GM21737 (cell line): ENCODE measurements at regions not wholly inside any gene's neighbourhood (a gene's known extent, or its start where the extent isn't known, plus 50 kb on each side); places are given as distances from the start of the nearest gene placed in this dataset.
"Not testable (repeated sequence)": the region's sequence is repeated elsewhere in the genome, so short reads cannot be mapped to it uniquely, and the experiment has no call there.

Experiments used
- ATAC-seq: cut with Tn5 transposase; IDR thresholded peaks from one replicate; pipeline ENCODE4 v1.9.1; 2021; ENCODE audit warnings: mild to moderate bottlenecking, moderate library complexity; ENCODE audit not compliant: unreplicated experiment

DNA sequence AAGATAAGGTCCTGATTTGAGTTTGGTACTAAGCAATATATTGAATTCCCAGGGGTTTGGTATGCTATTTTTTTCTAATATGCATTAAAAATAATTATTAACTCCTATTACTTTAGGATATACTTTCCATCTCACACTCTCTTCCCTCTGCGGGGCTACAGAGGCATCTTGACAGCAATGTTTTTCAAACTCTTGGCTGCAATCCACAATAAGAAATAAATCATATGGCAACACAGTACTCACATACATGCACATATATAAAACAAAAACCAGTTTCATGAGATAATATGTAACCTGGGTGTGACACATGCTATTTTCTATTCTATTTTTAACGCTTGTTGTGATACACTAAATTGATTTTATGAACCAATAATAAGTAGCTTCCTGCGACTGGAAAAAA lies 189.5 kb downstream of the UNC5CL start:
- ATAC-seq: no peak

GRCh38 chr6:40848868-40849514 lies 190.0 kb downstream of the UNC5CL start:
- no peak for ATAC-seq

GRCh38 chr6:40848038-40848437 lies 191.0 kb downstream of the UNC5CL start:
- ATAC-seq: no peak

GRCh38 chr6:40845553-40845952 lies 193.5 kb downstream of the UNC5CL start:
- ATAC-seq: no peak

- no peak for ATAC-seq
Observed at GRCh38 chr6:40844246-40844645, 194.8 kb downstream of the UNC5CL start.

GRCh38 chr6:40841721-40842120 lies 197.3 kb downstream of the UNC5CL start:
- ATAC-seq: no peak

DNA sequence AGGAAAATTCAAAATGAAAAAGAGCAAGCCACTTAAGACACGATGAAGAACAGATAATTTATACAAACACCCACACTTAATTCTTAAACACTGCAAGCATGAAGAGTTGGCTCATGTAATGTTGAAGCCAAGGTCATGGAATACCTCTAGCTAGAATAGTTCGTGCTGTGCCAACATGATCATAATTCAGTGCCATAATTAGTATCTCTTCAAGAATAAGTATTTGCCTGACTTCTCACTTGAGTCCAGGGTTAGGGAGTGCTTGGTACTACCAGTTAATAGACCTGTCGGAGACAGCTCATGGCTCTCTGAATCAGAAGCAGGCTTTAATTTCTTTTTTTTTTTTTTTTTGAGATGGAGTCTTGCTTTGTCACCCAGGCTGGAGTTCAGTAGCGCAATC lies 206.3 kb downstream of the UNC5CL start:
- no peak for ATAC-seq

- no peak for ATAC-seq
Observed at GRCh38 chr6:40831381-40831780, 207.6 kb downstream of the UNC5CL start.

DNA sequence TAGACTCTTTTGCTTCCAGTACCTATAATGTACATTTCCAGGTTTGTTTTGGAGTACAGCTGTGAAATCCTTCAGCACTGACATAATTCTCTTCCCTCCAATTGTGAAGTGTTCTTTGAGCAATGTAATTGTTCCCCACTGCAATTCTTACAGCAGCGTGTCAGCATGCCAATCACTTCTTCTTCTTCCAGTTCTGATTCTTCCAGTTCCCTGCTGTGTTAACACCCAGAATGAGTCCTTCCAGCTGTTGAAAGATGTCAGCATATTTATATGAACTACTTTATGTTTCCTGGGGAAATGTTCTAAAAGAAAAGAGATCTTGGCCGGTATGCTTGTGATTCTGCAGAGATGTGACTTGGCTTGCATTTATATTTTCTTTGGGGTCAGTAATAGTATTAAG lies 213.9 kb downstream of the UNC5CL start:
- ATAC-seq: no peak

- ATAC-seq: not testable (repeated sequence)
Observed at GRCh38 chr6:40823917-40824891, 214.8 kb downstream of the UNC5CL start.

DNA sequence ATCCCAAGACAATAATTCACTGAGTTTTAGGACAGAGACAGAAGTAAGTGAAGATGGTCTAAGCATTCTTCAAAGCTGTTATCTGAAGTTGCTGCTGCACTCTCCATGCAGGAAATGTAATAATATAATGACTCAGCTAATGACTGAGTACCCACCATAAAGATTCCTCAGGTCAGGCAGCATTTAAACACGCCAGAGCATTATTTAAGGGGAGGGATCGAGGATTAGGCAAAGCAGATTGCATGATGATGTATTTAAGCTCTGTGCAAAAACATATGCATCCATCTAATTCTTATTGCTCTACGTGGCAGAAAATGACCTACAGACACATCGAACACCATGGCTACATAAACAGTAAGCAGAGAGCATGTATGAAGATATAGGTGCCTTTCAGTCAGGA lies 216.4 kb downstream of the UNC5CL start:
- no peak for ATAC-seq

GRCh38 chr6:40819182-40819834 lies 219.7 kb downstream of the UNC5CL start:
- no peak for ATAC-seq

GRCh38 chr6:40817369-40817768 lies 221.7 kb downstream of the UNC5CL start:
- no peak for ATAC-seq

DNA sequence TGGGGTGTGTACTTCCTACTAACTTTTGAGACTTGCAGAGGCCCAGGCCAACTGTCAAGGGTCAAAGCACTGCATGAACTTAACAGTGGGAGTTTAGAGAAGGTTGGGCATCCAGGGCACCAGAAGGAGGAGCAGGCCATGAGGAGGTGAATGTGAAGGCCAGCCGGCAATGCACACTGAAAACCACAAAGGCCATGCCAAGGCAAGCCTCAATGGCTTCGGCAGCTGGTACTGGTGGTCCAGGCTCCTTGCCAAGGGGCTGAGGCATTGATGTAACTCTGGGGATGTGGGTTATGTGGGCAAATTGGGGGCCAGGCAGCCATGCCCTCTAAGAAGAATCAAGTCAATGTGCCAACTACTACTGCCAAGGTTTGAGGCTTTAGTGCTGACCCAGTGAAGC lies 222.4 kb downstream of the UNC5CL start:
- ATAC-seq: no peak

- ATAC-seq: no peak
Observed at GRCh38 chr6:40815731-40816130, 223.3 kb downstream of the UNC5CL start.

- no peak for ATAC-seq
Observed at GRCh38 chr6:40810171-40810570, 223.0 kb upstream of the LRFN2 start.

- no peak for ATAC-seq
Observed at GRCh38 chr6:40809627-40810026, 222.5 kb upstream of the LRFN2 start.

- no peak for ATAC-seq
Observed at GRCh38 chr6:40807484-40807883, 220.3 kb upstream of the LRFN2 start.

GRCh38 chr6:40806256-40806864 lies 219.2 kb upstream of the LRFN2 start:
- no peak for ATAC-seq

DNA sequence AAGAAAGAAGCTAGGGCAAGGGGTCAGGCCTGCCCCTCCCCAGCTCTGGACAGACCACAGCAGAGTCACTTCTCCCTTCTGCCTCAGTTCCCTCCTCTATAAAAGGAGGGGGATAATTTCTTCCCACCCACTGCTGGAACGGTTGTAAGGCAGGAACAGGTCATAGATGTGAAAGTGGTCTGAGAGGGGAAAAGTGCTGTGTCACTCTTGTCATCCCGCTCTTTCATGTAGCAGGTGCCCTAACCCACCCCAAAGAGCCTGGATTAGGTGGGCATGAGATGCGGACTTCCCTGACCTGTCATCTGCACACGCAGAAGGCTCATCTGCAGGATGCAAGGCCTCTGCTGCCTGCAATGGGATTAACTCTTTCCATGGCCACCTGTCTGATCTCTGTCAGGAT lies 218.2 kb upstream of the LRFN2 start:
- no peak for ATAC-seq

DNA sequence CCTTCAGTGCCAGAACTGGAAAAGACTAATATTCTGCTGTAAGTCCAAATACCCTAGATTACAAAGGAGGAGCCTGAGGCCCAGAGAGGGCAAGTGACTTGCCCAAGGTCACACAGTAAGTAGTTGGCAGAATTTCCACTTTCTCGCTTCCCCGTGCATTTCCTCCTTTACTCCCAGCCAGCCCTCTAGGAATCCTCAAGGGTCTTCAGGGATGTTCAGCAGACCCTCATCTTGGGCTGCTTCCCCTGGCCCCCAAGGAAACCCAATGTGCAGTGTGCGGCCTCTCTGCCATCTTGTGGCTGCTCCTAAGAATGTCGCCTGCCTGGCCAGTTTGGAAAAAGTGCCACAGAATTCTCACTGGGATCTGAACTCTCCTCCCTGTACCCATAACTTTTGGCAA lies 217.7 kb upstream of the LRFN2 start:
- no peak for ATAC-seq
